HEK293 (cell line): ENCODE measurements at regions not wholly inside any gene's neighbourhood (a gene's known extent, or its start where the extent isn't known, plus 50 kb on each side); places are given as distances from the start of the nearest gene placed in this dataset.

ENCODE experiments used
- CTCF ChIA-PET: fragments of 350-600 bp; formaldehyde crosslinking; extraction: SDS; loops from one replicate; lab custom pipeline; 2021; ENCODE audit warnings: antibody characterized with exemption; lab: Yijun Ruan, JAX
- POLR2A ChIA-PET: fragments of 300-600 bp; formaldehyde crosslinking; extraction: SDS; loops from one replicate; lab custom pipeline; 2020; ENCODE audit warnings: antibody characterized with exemption, inconsistent platforms; lab: Yijun Ruan, JAX
- H3K27ac ChIP-seq: fragments of 200-500 bp; sonication (Bioruptor generic); 2 replicates; pipeline ENCODE4 v1.5.1; 2014; ENCODE audit warnings: low read depth, low read length, control low read depth, inconsistent platforms; ENCODE audit errors: extremely low read depth
- H3K36me3 ChIP-seq, 2 experiments: fragments of 200-500 bp in 1 of 2; sonication (Bioruptor generic) in 1 of 2; 1 replicate in 1 of 2; 2 replicates in 1 of 2; pipeline ENCODE4 v1.5.1; 2014 to 2017; ENCODE audit warnings: inconsistent platforms in 2 of 2, low read length in 2 of 2; ENCODE audit not compliant: control insufficient read depth in 2 of 2, insufficient read depth in 1 of 2
- H3K4me1 ChIP-seq: fragments of 200-500 bp; sonication (Bioruptor generic); 2 replicates; pipeline ENCODE4 v1.5.1; 2014; ENCODE audit warnings: mild to moderate bottlenecking, low read length, inconsistent platforms; ENCODE audit not compliant: control insufficient read depth, insufficient read depth
- H3K4me3 ChIP-seq: 2 replicates; pipeline ENCODE4 v1.5.1; 2011; ENCODE audit warnings: low read depth, mild to moderate bottlenecking, control low read depth, low read length, moderate library complexity
- H3K9me3 ChIP-seq: fragments of 200-500 bp; sonication (Bioruptor generic); 2 replicates; pipeline ENCODE4 v1.5.1; 2014; ENCODE audit warnings: low read depth, low read length, inconsistent platforms; ENCODE audit not compliant: control insufficient read depth, insufficient read depth
- HIC1 ChIP-seq: fragments of 450-650 bp; formaldehyde crosslinking; IDR thresholded peaks from 2 replicates; pipeline ENCODE4 v1.5.1; 2016; ENCODE audit warnings: missing biosample characterization, missing genetic modification characterization
- KLF1 ChIP-seq: fragments of 450-650 bp; formaldehyde crosslinking; IDR thresholded peaks from 2 replicates; pipeline ENCODE4 v1.5.1; 2016; ENCODE audit warnings: missing biosample characterization, missing genetic modification characterization
- SETDB1 ChIP-seq: IDR thresholded peaks from one replicate; pipeline ENCODE4 v1.6.1; 2017; ENCODE audit warnings: mild to moderate bottlenecking, low read length, moderate library complexity, mixed read lengths; ENCODE audit not compliant: insufficient read length
- ZBTB11 ChIP-seq: fragments of 450-650 bp; formaldehyde crosslinking; conservative IDR thresholded peaks from 2 replicates; pipeline ENCODE4 v1.5.1; 2016; ENCODE audit warnings: low read depth, missing biosample characterization, missing genetic modification characterization
- ZBTB44 ChIP-seq: fragments of 450-650 bp; IDR thresholded peaks from 2 replicates; pipeline ENCODE4 v1.5.1; 2018; ENCODE audit warnings: missing biosample characterization, mild to moderate bottlenecking, missing genetic modification characterization
- ZBTB6 ChIP-seq: fragments of 450-650 bp; formaldehyde crosslinking; IDR thresholded peaks from 2 replicates; pipeline ENCODE4 v1.5.1; 2017; ENCODE audit warnings: missing biosample characterization, missing genetic modification characterization
- ZFP37 ChIP-seq: fragments of 450-650 bp; formaldehyde crosslinking; IDR thresholded peaks from 2 replicates; pipeline ENCODE4 v1.5.1; 2016; ENCODE audit warnings: missing biosample characterization, missing genetic modification characterization
- ZNF138 ChIP-seq: fragments of 450-650 bp; formaldehyde crosslinking; IDR thresholded peaks from 2 replicates; pipeline ENCODE4 v1.5.1; 2016; ENCODE audit warnings: missing biosample characterization, missing genetic modification characterization, borderline replicate concordance
- ZNF221 ChIP-seq: fragments of 450-650 bp; formaldehyde crosslinking; IDR thresholded peaks from 2 replicates; pipeline ENCODE4 v1.5.1; 2017; ENCODE audit warnings: missing biosample characterization, missing genetic modification characterization, borderline replicate concordance
- ZNF426 ChIP-seq: fragments of 450-650 bp; formaldehyde crosslinking; IDR thresholded peaks from 2 replicates; pipeline ENCODE4 v1.5.1; 2017; ENCODE audit warnings: missing biosample characterization, missing genetic modification characterization, mild to moderate bottlenecking, inconsistent platforms, moderate library complexity
- ZNF518A ChIP-seq: fragments of 450-650 bp; formaldehyde crosslinking; conservative IDR thresholded peaks from 2 replicates; pipeline ENCODE4 v1.5.1; 2016; ENCODE audit warnings: low read depth, missing biosample characterization, missing genetic modification characterization
- ZNF555 ChIP-seq: fragments of 450-650 bp; formaldehyde crosslinking; conservative IDR thresholded peaks from 2 replicates; pipeline ENCODE4 v1.5.1; 2017; ENCODE audit warnings: missing biosample characterization, mild to moderate bottlenecking, missing genetic modification characterization, inconsistent platforms
- ZNF704 ChIP-seq: fragments of 450-650 bp; formaldehyde crosslinking; IDR thresholded peaks from 2 replicates; pipeline ENCODE4 v1.5.1; 2016; ENCODE audit warnings: missing biosample characterization, missing genetic modification characterization

GRCh38 chr2:236959876-236960275 lies 125.8 kb upstream of the COPS8 start:
- Histone ChIP-seq H3K27ac (no peak overlapping the region), H3K4me1 (0 out of 2 replicates have a peak, but pooled peaks cover 4% of the 10 kb centered on the region), H3K36me3 (no peaks in the 10 kb centered on the region), H3K9me3 (no peaks in the 10 kb centered on the region), H3K4me3 (no peak overlapping the region)
- POLR2A ChIA-PET: no interaction called here
- TF ChIP-seq ZNF555 (tag by site-specific recombination) (no peak), KLF1 (tag by site-specific recombination) (no peak), ZBTB11 (tag by site-specific recombination) (no peak), ZNF518A (tag by site-specific recombination) (no peak), ZNF221 (tag by site-specific recombination) (no peak), ZBTB44 (tag by site-specific recombination) (no peak), HIC1 (tag by site-specific recombination) (no peak), ZNF704 (tag by site-specific recombination) (no peak)
- CTCF ChIA-PET: no interaction called here

GRCh38 chr2:236960531-236960930 lies 125.2 kb upstream of the COPS8 start:
- TF ChIP-seq ZBTB6 (tag by site-specific recombination) (no peak), SETDB1 (no peak), ZNF426 (tag by site-specific recombination) (no peak), ZNF138 (tag by site-specific recombination) (no peak), ZFP37 (tag by site-specific recombination) (no peak)
- Histone ChIP-seq H3K4me3 (no peak overlapping the region), H3K9me3 (no peaks in the 10 kb centered on the region), H3K36me3 (no peaks in the 10 kb centered on the region), H3K27ac (no peak overlapping the region), H3K4me1 (0 out of 2 replicates have a peak, but pooled peaks cover 2% of the 10 kb centered on the region)
- POLR2A ChIA-PET: no interaction called here
- CTCF ChIA-PET: no interaction called here
